ENCODE measurements at regions not wholly inside any gene's neighbourhood (a gene's known extent, or its start where the extent isn't known, plus 50 kb on each side); places are given as distances from the start of the nearest gene placed in this dataset.
"Not testable (repeated sequence)": the region's sequence is repeated elsewhere in the genome, so short reads cannot be mapped to it uniquely, and the experiment has no call there.

GRCh38 chr12:73677520-73678291, 859.9 kb upstream of the ATXN7L3B start:
- no peak for TF ChIP-seq CTCF (IDR thresholded peaks at IDR 0.05; ENCODE audit: low read depth, low read length)
- no peak overlapping the region for H3K27ac ChIP-seq

GRCh38 chr12:73678335-73678734, 859.3 kb upstream of the ATXN7L3B start:
- H3K27ac ChIP-seq = no peak overlapping the region
- DNase-seq = no peak

More at GRCh38 chr12:73677520-73678291, 859.9 kb upstream of the ATXN7L3B start:
- no peak overlapping the region for H3K4me3 ChIP-seq (ENCODE audit: low read depth, low read length)
- no peak for DNase-seq
- H3K27me3 ChIP-seq (ENCODE audit: insufficient read depth, low read depth, severe bottlenecking) = no peaks in the 10 kb centered on the region
- H3K9me3 ChIP-seq (ENCODE audit: severe bottlenecking) = no peaks in the 10 kb centered on the region
- no peaks in the 10 kb centered on the region for H3K36me3 ChIP-seq

GRCh38 chr12:73699318-73699717, 838.3 kb upstream of the ATXN7L3B start:
- Histone ChIP-seq H3K9me3 (ENCODE audit: severe bottlenecking) (no peaks in the 10 kb centered on the region), H3K4me3 (ENCODE audit: low read depth, low read length) (no peak overlapping the region), H3K36me3 (no peaks in the 10 kb centered on the region), H3K27ac (no peak overlapping the region), H3K27me3 (ENCODE audit: insufficient read depth, low read depth, severe bottlenecking) (no peaks in the 10 kb centered on the region)
- no peak for TF ChIP-seq CTCF (IDR thresholded peaks at IDR 0.05; ENCODE audit: low read depth, low read length)
- DNase-seq = no peak

More at GRCh38 chr12:73678335-73678734, 859.3 kb upstream of the ATXN7L3B start:
- no peaks in the 10 kb centered on the region for H3K36me3 ChIP-seq
- TF ChIP-seq CTCF (IDR thresholded peaks at IDR 0.05; ENCODE audit: low read depth, low read length) = no peak
- H3K9me3 ChIP-seq (ENCODE audit: severe bottlenecking) = no peaks in the 10 kb centered on the region
- H3K27me3 ChIP-seq (ENCODE audit: insufficient read depth, low read depth, severe bottlenecking) = no peaks in the 10 kb centered on the region
- H3K4me3 ChIP-seq (ENCODE audit: low read depth, low read length) = no peak overlapping the region

- no peaks in the 10 kb centered on the region for H3K27me3 ChIP-seq (ENCODE audit: insufficient read depth, low read depth, severe bottlenecking)
- H3K27ac ChIP-seq = no peak overlapping the region
- H3K9me3 ChIP-seq (ENCODE audit: severe bottlenecking) = no peaks in the 10 kb centered on the region
- no peaks in the 10 kb centered on the region for H3K36me3 ChIP-seq
- DNase-seq = no peak
- TF ChIP-seq CTCF (IDR thresholded peaks at IDR 0.05; ENCODE audit: low read depth, low read length) = no peak
- no peak overlapping the region for H3K4me3 ChIP-seq (ENCODE audit: low read depth, low read length)
Observed at GRCh38 chr12:73714655-73715054, 823.0 kb upstream of the ATXN7L3B start.

GRCh38 chr12:73716143-73716542, 821.5 kb upstream of the ATXN7L3B start:
- H3K4me3 ChIP-seq (ENCODE audit: low read depth, low read length); DNase-seq; H3K9me3 ChIP-seq (ENCODE audit: severe bottlenecking); H3K36me3 ChIP-seq; H3K27me3 ChIP-seq (ENCODE audit: insufficient read depth, low read depth, severe bottlenecking); H3K27ac ChIP-seq: not testable (repeated sequence)

GRCh38 chr12:73719223-73719622, 818.4 kb upstream of the ATXN7L3B start:
- DNase-seq = no peak
- no peaks in the 10 kb centered on the region for H3K9me3 ChIP-seq (ENCODE audit: severe bottlenecking)
- H3K27ac ChIP-seq = no peak overlapping the region
- H3K36me3 ChIP-seq = no peaks in the 10 kb centered on the region
- H3K27me3 ChIP-seq (ENCODE audit: insufficient read depth, low read depth, severe bottlenecking) = no peaks in the 10 kb centered on the region
- no peak overlapping the region for H3K4me3 ChIP-seq (ENCODE audit: low read depth, low read length)
- TF ChIP-seq CTCF (IDR thresholded peaks at IDR 0.05; ENCODE audit: low read depth, low read length) = no peak

All from WERI-Rb-1 (cell line).